ENCODE measurements at regions not wholly inside any gene's neighbourhood (a gene's known extent, or its start where the extent isn't known, plus 50 kb on each side); places are given as distances from the start of the nearest gene placed in this dataset.

DNA sequence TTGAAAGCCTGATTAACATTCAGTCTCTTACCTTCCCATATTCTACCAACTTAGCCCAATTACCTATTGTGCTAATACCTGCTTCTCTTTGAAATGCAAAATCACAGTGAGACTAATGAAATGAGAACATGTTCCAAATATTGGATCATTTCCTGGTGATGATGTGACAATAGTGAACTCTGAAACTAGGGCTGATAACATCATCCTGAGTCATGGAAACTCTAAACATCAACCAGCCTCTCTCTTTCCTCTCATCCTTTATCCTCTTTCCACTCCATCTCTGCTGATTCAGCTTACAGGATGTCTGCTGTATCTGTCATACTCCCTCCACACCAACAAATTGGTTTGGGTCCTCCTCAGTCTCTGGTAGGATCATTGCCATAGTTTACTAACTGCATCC, 98.8 kb upstream of the NCKAP5 start:
- no peak for DNase-seq (ENCODE audit: low spot score)

DNA sequence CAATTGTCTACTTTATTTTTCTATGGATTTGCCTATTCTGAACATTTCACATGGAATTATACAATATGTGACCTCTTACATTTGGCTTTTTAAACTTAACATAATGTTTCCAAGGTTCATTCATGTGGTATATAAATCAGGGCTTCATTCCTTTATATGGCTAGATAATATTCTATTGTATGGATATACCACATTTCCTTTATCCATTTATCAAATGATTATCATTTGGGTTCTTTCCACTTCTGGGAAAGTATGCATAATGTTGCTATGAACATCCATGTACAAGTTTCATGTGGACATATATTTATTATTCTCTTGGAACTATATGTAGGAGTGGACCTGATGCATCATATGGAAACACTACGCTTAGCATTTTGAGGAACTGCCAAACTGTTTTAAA, 99.7 kb upstream of the NCKAP5 start:
- DNase-seq (ENCODE audit: low spot score): no peak

DNA sequence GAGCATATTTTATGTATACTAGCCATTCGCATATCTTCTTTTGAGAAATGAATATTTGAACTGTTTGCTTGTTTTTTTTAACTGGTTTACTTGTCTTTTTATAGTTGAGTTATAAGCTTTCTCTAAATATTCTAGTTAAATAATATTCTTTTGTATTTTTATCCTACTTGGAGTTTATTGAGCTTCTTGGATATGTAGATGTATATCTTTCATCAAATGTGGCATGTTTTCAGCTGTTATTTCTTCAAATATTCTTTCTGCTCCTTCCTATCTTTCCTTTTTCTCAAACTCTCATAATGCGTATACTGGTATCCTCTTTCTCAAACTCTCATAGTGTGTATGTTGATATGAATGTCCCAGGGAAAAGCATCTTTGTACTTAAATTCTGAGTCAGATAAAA, 100.3 kb upstream of the NCKAP5 start:
- no peak for DNase-seq (ENCODE audit: low spot score)

DNA sequence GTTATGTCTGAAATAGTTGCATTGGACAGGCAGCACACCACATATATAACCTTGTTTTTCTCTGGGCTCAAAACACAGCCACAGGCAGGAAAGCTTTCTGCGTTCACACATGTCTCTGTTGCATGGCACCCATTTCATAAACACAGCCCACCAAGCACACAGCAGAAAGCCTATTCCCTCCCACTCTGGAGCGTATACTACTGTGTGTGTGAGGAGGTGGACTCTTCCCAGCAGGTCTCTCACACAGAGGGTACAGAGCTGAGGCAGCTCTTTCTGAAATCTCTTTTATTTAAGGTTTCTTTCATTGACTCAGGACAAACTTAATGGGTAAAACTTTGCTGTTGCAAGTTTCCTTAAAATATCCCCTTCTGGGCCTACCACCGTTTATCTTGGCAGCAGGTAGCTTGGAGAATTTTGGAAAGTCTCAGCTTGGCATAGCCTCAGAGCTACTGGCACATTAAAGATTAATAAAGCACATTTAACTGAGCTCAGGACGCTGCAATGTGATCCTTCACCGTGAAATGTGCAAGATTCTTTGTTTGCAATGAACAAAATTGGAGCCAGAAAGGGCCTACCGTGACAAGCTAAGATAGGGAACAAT, 105.1 kb upstream of the NCKAP5 start:
- no peak for DNase-seq (ENCODE audit: low spot score)

DNA sequence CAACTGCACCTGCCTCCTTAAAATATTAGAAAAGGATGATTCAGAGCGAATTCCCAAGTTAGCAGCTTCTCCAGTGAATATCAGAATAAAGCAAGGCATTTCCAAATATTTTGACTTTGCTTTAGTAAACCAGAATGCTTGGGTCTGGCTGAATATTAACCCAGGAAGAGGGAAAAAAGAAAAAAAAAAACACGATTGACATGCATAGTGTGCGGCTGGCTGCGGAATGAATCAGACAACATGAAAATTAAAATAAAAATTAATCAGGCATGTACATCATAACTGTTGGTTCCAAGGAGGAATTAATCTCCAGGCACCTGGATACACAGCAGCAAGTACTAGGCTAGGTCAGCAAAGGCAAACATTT, 105.8 kb upstream of the NCKAP5 start:
- DNase-seq (ENCODE audit: low spot score): no peak

DNA sequence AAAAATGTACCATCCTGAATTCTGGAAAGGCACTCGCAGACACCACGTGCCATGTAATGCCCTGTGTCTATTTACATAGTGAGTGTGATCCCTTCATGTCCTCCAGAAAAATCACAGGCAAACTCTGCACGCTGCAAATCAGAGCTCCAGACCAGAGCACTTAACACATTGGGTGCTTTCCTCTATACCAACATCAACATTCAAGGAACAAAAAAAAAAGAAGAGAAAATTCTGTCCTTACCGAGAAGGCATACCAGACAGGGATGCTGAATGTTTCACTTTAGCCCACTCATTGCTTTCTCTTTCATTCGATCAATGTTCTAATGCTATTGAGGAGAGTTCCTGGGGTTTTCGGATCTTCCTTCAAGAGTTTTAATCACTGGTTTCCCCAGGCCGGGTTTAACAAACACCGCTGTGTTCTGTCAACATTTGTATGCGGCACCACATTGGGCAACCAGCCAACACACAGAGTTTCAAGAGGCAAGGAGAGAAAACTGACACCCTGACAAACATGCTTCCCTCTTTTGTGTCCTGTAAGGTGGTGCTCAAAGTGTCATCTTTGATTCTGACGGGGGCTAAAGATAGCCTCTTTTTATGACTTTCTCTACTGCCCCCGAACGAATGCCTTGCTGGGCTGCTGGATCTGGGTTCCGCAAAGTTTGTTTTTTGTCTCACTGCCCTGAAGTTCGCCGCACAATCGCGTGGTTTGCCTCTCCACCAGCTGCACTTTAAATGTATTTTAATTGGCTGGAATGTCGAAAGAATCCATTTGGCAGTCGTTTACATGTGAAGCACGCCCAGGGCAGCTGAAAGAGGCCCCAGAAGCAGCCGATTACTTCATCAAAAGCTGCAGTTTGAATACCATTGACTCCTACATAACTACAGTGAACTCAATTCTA, 106.4 kb upstream of the NCKAP5 start:
- no peak for DNase-seq (ENCODE audit: low spot score)

DNA sequence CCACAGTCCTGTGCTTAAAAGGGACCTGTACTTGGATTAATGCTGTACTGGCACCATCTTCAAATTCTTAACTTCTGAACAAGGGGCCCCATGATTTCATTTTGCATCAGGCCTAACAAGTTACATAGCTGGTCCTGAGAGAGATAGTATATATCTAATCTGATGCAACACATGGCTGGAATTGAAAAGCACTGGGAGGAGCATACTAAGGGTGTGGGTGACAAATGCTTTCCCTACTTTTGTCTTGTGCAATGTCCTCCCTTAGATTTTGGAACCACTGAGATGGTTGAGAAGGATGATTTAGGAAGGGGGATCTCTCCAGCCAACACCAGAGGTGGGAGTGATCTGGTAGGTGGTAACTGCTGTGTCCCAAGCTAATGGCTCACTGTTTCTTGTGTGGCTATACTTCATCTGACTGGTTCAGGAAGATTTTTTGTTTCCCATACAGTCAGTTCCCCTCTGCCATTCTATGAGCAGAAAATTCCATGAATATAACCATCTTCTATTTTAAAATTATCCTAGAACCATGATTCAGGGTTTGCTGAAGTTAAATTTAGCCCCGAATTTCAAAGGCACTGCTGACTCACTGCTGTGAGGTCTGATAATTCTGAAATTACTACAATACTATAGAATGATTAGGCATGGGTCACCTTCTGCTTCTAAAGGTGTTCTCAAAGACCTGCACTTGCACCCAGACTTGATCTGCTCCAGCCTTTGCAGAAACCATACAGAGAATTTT, 108.3 kb upstream of the NCKAP5 start:
- no peak for DNase-seq (ENCODE audit: low spot score)

DNA sequence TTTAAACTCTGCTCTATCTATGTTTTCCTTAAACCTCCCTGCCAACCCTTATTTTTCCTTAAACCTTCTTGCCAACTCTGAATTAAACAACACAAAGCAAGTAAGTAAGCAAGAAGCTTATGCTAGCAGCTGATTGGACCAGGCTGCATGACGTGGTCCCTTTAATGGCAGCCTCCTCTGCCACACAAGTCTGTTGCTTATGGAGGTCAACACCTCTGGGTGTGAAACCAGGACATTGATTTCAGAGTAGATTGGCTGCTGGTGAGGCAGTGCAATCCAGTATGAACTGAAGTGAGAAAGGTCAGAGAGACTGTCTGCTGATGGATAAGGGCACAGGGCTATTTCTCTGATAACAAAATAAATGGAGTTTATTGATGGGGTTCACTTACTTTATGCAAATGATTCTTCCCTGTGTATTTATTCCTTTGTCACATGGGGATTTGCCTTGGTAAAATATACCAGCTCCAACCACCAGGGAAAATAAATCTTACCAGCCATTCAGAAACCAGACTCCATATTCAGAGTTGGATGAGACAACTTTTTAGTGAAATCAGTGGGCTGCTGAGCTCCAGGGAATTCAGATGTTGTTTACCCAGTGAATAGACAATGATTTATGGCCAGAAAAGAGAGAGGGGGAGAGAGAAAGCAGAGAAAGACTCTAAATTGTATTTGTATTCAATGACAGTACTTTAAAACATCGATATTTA, 112.2 kb upstream of the NCKAP5 start:
- no peak for DNase-seq (ENCODE audit: low spot score)

DNA sequence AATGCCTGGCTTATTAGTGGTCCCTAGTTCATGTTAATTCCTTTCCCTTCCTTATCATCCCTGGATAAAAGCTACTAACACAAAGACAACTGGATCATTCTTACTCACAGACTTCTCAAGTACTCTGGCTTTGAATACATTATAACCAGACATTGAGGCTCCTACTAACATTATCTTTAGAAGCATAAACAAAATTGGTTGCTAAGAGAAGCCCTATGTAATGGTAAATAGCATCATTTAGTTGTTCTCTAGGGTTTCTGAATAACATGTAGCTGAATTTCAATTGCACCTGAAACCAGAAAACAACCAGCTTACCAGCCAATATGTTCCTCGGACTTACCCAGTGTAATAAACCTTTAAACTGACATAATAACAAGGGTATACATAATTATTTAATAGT, 114.1 kb upstream of the NCKAP5 start:
- no peak for DNase-seq (ENCODE audit: low spot score)

DNA sequence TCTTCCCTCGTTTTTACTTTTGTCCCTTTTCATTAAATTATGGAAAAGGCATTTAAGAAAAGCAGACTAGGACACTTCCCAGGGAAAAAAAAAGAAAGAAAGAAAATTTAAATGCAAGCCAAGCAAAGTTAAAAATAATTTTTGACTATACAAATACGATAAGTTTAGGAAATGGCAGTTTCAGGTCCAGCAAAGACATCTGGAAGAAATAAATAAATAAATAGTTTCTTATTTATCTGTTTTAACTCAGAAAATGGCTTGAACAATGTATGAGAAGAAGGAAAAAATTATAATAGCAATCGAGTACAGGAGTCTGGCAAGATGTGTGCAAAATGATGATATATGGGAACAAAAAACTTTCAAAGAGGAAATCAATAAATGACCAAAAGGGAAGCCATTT, 114.6 kb upstream of the NCKAP5 start:
- no peak for DNase-seq (ENCODE audit: low spot score)

DNA sequence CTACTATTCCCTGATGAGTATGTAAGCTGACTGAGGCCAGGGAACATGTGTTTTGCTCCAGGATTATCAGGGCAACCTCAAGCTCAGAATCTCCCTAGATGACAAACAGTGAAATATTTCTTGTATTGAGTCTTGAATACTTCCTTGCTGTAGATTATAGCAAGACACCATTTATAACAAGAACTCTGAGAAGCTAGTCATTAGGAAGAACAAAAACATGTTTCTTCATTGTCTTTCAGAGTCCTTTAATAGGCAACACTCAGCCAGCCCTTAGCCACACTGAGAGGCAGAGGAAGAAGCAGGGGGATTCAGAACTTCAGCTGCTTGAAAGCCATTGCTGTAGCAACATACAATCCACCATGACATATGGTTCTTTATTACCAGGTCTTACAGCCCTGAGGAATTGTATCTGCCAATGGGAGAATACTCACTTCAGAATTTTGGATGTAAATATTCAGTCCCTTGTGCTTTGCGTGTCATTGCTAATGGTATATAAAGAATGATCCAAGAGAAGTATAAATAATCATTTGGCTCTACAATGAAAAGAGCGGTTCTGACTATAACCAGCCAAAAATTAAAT, 117.5 kb upstream of the NCKAP5 start:
- no peak for DNase-seq (ENCODE audit: low spot score)

DNA sequence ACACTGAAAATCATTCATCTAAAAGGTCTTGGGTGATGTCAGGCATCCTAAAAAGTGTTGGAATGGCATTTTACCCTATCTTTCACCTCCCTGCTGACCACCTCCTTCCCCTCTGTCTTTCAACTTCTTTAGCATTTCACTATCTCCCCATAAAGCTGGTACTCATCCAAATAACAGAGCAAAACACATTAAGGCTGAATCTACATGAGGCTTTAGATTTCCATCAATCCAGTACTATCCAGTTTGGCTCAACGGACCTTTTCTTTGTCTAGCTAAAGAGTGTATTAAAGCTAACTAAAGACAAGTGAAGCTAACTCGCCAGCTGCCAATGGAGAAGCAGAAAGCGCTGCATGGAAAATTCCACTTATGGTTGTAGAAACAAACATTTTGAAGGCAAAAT, 122.5 kb upstream of the NCKAP5 start:
- DNase-seq (ENCODE audit: low spot score): no peak

DNA sequence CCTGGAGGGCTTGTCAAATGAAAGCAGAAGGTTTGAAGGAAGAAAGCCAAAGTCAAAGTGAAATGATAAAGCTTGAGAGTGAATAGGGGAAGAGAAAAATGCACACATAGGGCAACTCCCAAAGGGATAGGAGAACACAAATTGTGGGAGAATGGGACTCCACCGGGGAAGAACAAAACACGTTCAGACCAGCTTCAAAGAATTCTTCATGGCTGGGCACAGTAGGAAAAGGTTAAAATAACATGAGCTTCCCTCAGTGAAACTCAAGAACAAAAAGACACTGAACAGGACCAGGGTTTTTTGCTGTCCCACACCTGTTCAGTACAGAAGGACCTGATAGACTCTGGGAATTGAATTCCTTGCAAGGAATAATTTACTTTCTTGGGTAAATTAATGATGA, 123.1 kb upstream of the NCKAP5 start:
- no peak for DNase-seq (ENCODE audit: low spot score)

DNA sequence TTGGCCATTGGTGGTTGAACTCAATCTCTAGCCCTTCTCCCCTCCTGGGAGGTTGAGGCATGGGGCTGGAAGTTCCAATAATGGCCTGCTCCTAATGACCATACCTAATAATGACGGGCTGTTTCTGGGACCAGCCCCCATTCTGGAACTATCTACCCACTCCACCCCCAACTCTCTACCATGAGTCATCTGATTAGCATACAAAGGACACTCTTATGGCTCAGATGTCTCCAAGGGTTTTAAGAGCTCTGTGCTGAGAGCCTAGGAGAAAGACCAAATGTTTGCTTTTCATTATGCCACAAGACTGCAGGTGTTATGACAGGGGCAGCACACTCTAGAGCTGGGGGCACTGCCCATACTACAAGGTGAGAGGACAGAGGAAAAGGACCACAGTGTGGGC, 137.0 kb upstream of the NCKAP5 start:
- no peak for DNase-seq (ENCODE audit: low spot score)

DNA sequence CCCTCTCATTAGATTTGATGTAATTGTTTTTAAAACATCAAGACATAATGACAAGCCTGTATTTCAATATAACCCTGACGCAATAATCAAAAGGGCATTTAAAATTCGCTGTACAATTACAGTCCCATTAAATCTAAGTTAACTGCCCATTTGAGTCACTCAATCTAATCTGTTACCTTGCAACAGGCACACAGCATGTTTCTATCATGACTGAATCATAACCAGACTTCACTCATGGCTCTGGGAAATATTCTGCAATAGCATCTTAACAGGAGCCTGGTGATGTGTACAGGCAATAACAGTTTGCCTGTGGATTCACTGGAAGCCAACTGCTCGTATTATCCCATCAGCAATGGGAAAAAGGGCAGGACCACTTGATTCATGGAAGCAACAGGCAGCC, 142.3 kb upstream of the NCKAP5 start:
- no peak for DNase-seq (ENCODE audit: low spot score)

DNA sequence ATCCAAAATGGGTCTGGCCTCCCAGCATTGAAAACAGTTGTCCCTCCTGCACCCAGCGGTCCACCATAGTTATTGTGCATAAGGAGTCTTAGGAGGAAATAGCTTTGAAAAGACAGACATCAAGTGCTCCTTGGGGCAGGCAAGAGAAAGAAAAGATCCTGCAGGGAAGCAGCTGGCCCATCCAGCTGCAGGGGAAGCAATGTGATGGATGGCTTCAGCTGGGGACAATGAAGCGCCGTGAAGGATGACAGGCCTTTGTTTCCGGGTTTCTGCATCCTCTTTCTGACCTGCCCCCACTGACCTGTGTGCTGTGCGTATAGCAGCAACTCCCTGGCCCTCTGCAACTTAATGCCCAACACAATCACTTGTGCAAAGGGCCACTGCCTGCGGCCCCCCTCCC, 142.9 kb upstream of the NCKAP5 start:
- no peak for DNase-seq (ENCODE audit: low spot score)

DNA sequence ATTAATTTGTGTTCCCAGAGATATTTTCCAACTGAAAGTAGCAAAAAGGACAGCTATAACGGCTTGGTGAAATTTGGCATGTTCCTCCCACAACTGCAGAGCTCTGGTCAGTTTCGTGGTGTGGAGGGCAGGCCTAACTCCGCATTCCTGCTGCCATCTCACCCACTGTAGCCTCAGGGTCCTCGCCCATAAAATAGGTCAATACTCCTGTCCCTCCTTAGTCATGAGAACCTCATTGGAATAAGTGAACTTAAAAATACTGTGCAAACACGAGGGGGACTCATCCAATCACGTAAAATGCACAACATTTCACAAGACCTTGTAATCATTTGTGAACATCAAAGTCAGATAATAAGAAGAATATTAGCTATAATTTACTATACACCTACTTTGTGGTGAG, 143.5 kb upstream of the NCKAP5 start:
- no peak for DNase-seq (ENCODE audit: low spot score)

DNA sequence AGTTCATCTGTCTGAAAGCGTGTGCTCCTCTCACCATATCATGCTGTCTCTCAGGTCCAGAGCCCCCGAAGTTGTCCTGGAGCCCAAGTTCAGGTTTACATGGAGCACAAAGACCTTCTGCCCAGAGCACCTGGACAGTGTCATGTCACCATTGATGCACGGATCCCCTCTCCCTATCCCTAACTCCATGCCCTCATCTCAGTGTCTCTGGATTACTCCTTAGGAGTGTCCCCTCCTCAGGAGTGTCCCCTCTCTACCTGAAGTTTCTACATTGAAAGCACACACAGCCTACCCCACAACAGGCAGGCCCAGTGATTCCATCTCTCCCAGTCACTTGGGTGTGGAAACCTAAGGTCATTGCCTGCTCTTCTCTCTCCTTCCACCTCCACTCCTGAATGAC, 144.1 kb upstream of the NCKAP5 start:
- DNase-seq (ENCODE audit: low spot score): no peak

DNA sequence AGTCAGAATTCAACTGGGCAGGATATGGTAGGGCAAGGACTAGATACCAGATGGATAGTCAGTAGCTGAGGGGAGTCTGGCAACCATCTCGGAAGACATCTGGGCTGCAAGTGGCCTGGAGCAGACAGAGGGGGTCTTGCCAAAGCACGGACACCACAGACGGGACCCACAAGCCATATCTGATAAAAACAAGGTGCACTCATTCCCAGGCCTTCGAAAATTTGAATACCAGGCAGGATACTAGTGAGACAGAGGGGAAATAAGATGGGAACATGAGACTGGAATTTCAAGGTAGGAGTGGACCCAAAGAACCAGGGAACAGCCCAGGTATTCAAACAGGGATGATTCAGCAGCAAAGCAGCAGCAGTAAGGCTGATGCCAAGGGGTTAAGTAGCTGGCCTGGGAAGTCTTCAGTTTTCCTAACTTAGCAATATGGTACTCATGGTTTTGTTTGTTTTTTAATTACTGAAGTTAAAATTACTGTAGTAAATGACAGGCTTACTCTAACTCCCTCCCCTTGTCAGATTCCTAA, 144.9 kb upstream of the NCKAP5 start:
- DNase-seq (ENCODE audit: low spot score): no peak

DNA sequence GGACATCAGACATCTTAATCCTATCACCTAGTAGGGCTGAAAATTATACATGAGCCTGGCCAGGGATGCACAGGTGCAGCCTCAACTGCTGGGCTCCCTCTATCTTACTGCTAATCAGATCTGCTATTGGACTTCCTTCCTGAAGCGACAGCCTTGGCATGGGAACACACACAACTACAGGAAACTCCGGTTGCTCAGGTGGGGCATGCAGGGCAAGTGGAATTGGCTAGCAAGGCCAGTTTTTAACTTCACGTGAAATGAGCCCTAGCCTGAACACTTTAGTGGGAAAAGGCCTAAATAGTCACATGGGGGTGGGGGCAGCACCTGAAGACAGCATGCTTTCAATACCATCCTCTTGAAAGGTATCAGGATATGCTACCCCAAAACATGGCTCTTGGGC, 147.9 kb upstream of the NCKAP5 start:
- no peak for DNase-seq (ENCODE audit: low spot score)

DNA sequence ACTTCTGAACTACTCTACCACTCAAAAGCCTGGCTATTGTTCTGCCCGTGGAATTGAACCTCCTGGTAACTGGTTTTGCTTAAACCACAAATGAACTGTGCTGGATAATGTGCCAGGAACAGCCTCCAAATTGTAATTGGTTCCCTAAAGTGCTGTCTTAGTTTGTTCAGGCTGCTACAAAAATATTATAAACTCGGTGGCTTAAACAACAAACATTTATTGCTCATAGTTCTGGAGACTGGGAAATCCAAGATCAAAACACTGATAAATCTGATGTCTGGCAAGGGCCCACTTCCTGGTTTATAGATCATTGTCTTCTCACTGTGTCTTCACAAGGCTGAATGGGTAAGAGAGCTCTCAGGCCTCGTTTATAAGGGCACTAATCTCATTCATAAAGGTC, 149.2 kb upstream of the NCKAP5 start:
- DNase-seq (ENCODE audit: low spot score): no peak

DNA sequence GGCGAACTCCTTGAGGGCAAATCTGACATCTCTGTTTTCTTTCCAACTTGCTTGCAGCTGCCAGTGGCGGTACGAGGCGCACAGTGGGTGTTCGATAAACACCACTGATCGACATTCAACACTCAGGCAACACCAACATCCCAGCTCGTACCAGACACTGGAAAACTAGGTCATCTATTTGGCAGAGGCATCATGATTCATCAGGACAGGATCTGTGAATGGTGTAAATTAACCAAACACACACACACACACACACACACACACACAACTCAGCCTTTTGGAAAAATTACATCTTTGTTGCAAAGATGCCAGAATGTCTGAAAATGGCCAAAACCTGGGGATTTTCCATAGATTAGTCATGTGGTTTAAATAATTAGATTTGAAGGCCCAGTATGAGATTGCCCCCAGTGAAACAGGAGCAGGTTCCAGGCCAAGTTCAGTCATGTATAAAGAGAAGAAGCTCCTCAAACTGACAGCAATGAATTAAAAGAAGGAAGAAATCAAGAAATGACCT, 150.5 kb upstream of the NCKAP5 start:
- no peak for DNase-seq (ENCODE audit: low spot score)

All from CD4-positive, alpha-beta T cell treated with Interleukin-2 at 100 ng/mL for 4 hours (primary cell).